OCI-LY1 (cell line): ENCODE measurements at regions not wholly inside any gene's neighbourhood (a gene's known extent, or its start where the extent isn't known, plus 50 kb on each side); places are given as distances from the start of the nearest gene placed in this dataset.

Experiments
- H2AFZ ChIP-seq: fragments of 200-600 bp; sonication (generic), shearing (Covaris generic); 2 replicates; pipeline ENCODE4 v1.6.0; 2014; ENCODE audit warnings: antibody characterized with exemption, mild to moderate bottlenecking, low read length
- H3F3A ChIP-seq: fragments of 200-600 bp; sonication (generic), shearing (Covaris generic); 2 replicates; pipeline ENCODE4 v1.6.0; 2014; ENCODE audit warnings: mild to moderate bottlenecking, antibody characterized with exemption, low read length, moderate library complexity; ENCODE audit not compliant: insufficient read depth
- H3K27ac ChIP-seq: fragments of 200-600 bp; sonication (generic); 2 replicates; pipeline ENCODE4 v1.5.1; 2014; ENCODE audit warnings: low read length, mixed run types, mild to moderate bottlenecking, low read depth; ENCODE audit not compliant: poor library complexity, severe bottlenecking
- H3K27me3 ChIP-seq: fragments of 200-600 bp; sonication (generic); 2 replicates; pipeline ENCODE4 v1.6.0; 2014; ENCODE audit warnings: antibody characterized with exemption, mild to moderate bottlenecking, low read length, moderate library complexity; ENCODE audit not compliant: insufficient read depth
- H3K36me3 ChIP-seq: fragments of 200-600 bp; sonication (generic); 2 replicates; pipeline ENCODE4 v1.6.1; 2014; ENCODE audit warnings: mild to moderate bottlenecking, antibody characterized with exemption, low read length, moderate library complexity, mixed read lengths; ENCODE audit not compliant: insufficient read depth
- H3K4me1 ChIP-seq: fragments of 200-600 bp; sonication (generic); 2 replicates; pipeline ENCODE4 v1.5.1; 2014; ENCODE audit warnings: mild to moderate bottlenecking, low read length, moderate library complexity; ENCODE audit not compliant: insufficient read depth, severe bottlenecking
- H3K4me2 ChIP-seq: fragments of 200-600 bp; sonication (generic), shearing (Covaris generic); 2 replicates; pipeline ENCODE4 v1.6.1; 2014; ENCODE audit warnings: low read length
- H3K4me3 ChIP-seq: fragments of 200-600 bp; sonication (generic); 2 replicates; pipeline ENCODE4 v1.5.1; 2014; ENCODE audit warnings: low read length, low read depth, mild to moderate bottlenecking, mixed read lengths; ENCODE audit not compliant: poor library complexity, severe bottlenecking
- H3K79me2 ChIP-seq: fragments of 200-600 bp; shearing (Covaris generic); 2 replicates; pipeline ENCODE4 v1.6.1; 2016; ENCODE audit warnings: mixed run types, low read length, mixed read lengths; ENCODE audit not compliant: insufficient read depth
- H3K9ac ChIP-seq: fragments of 200-600 bp; sonication (generic), shearing (Covaris generic); 2 replicates; pipeline ENCODE4 v1.6.1; 2014; ENCODE audit warnings: mild to moderate bottlenecking, low read length, mixed read lengths
- H3K9me2 ChIP-seq: fragments of 200-600 bp; sonication (generic), shearing (Covaris generic); 2 replicates; pipeline ENCODE4 v1.6.1; 2014; ENCODE audit warnings: low read depth, mild to moderate bottlenecking, low read length, mixed read lengths
- H3K9me3 ChIP-seq: fragments of 200-600 bp; shearing (Covaris generic); 2 replicates; pipeline ENCODE4 v1.6.1; 2014; ENCODE audit warnings: low read length, mixed read lengths
- H4K20me1 ChIP-seq: fragments of 200-600 bp; sonication (generic), shearing (Covaris generic); 2 replicates; pipeline ENCODE4 v1.6.0; 2016; ENCODE audit warnings: mild to moderate bottlenecking, low read length; ENCODE audit not compliant: insufficient read depth
- CTCF ChIP-seq: fragments of 200-600 bp; sonication (generic), shearing (Covaris generic); IDR thresholded peaks from 2 replicates; pipeline ENCODE4 v1.5.1; 2017; ENCODE audit warnings: mild to moderate bottlenecking, antibody characterized with exemption, low read length, moderate library complexity, mixed read lengths
- EZH2 ChIP-seq: fragments of 200-600 bp; sonication (generic), shearing (Covaris generic); IDR thresholded peaks from 2 replicates; pipeline ENCODE4 v1.8.0; 2017; ENCODE audit warnings: borderline replicate concordance, mixed run types, mild to moderate bottlenecking, antibody characterized with exemption, low read length, moderate library complexity, mixed read lengths

- Histone ChIP-seq H3K4me2 (no peak overlapping the region), H3K4me3 (no peak overlapping the region), H3K9me2 (no peaks in the 10 kb centered on the region), H3K4me1 (no peaks in the 10 kb centered on the region), H3K9ac (no peak overlapping the region), H2AFZ (no peak overlapping the region), H3K27me3 (no peaks in the 10 kb centered on the region; the same call in 1 of the 2 replicates), H3F3A (no peaks in the 10 kb centered on the region), H3K36me3 (no peaks in the 10 kb centered on the region), H3K27ac (no peak overlapping the region), H3K9me3 (no peaks in the 10 kb centered on the region), H3K79me2 (no peaks in the 10 kb centered on the region), H4K20me1 (no peaks in the 10 kb centered on the region)
- TF ChIP-seq CTCF, result no peak
- no peak for TF ChIP-seq EZH2
Observed at GRCh38 chr3:72277710-72278109, 492.8 kb upstream of the PROK2 start.

- H3K27me3 ChIP-seq, result no peaks in the 10 kb centered on the region; the same call in 1 of the 2 replicates
- no peaks in the 10 kb centered on the region for H3K9me3 ChIP-seq
- H3K4me2 ChIP-seq, result no peak overlapping the region
- no peaks in the 10 kb centered on the region for H3K9me2 ChIP-seq
- no peak overlapping the region for H3K4me3 ChIP-seq
- no peaks in the 10 kb centered on the region for H4K20me1 ChIP-seq
- no peaks in the 10 kb centered on the region for H3K79me2 ChIP-seq
- H3K4me1 ChIP-seq, result no peaks in the 10 kb centered on the region
- H3K9ac ChIP-seq, result no peak overlapping the region
- no peak overlapping the region for H3K27ac ChIP-seq
- H3K36me3 ChIP-seq, result no peaks in the 10 kb centered on the region
- TF ChIP-seq CTCF (no peak), EZH2 (no peak)
- H2AFZ ChIP-seq, result no peak overlapping the region
- H3F3A ChIP-seq, result no peaks in the 10 kb centered on the region
Observed at GRCh38 chr3:72276806-72277205, 491.9 kb upstream of the PROK2 start.

- Histone ChIP-seq H3K4me2 (no peak overlapping the region), H3K79me2 (no peaks in the 10 kb centered on the region), H3K9me2 (no peaks in the 10 kb centered on the region), H4K20me1 (no peaks in the 10 kb centered on the region), H3K4me1 (no peaks in the 10 kb centered on the region), H3K4me3 (no peak overlapping the region), H3K36me3 (no peaks in the 10 kb centered on the region), H3F3A (no peaks in the 10 kb centered on the region), H3K9me3 (no peaks in the 10 kb centered on the region), H3K9ac (no peak overlapping the region), H3K27me3 (no peaks in the 10 kb centered on the region; the same call in 1 of the 2 replicates), H3K27ac (no peak overlapping the region), H2AFZ (no peak overlapping the region)
- TF ChIP-seq EZH2 (no peak), CTCF (no peak)
Observed at GRCh38 chr3:72275331-72275751, 490.4 kb upstream of the PROK2 start.
